C4-2B (cell line): ENCODE measurements at regions not wholly inside any gene's neighbourhood (a gene's known extent, or its start where the extent isn't known, plus 50 kb on each side); places are given as distances from the start of the nearest gene placed in this dataset.

Experiments used
- H3K27ac ChIP-seq: fragments of 450-650 bp; 2 replicates; pipeline ENCODE4 v1.5.1; 2017
- ZFX ChIP-seq: fragments of 450-650 bp; IDR thresholded peaks from 2 replicates; pipeline ENCODE4 v1.6.1; 2017
- TF ChIP-seq, protein P1 (sequence below): fragments of 450-650 bp; conservative IDR thresholded peaks from 2 replicates; pipeline ENCODE4 v1.5.1; 2017; ENCODE audit warnings: mild to moderate bottlenecking

DNA sequence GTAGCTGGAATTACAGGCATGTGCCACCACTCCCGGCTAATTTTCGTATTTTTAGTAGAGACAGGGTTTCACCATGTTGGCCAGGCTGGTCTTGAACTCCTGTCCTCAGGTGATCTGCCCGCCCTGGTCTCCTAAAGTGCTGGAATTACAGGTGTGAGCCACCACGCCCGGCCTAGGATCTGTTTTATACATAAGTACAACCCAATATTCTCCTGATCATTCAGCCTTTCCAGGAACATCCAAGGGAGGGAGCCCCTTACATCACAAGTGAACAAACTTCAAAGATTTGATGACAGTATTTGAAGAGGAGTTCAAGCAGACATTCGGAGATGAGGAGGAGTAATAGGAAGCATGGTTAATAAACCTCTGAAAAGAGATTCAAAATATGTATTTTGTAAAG is 54.9 kb upstream of the RAB3GAP2 start:
- no peak for TF ChIP-seq ZFX
- TF ChIP-seq, protein P1, sequence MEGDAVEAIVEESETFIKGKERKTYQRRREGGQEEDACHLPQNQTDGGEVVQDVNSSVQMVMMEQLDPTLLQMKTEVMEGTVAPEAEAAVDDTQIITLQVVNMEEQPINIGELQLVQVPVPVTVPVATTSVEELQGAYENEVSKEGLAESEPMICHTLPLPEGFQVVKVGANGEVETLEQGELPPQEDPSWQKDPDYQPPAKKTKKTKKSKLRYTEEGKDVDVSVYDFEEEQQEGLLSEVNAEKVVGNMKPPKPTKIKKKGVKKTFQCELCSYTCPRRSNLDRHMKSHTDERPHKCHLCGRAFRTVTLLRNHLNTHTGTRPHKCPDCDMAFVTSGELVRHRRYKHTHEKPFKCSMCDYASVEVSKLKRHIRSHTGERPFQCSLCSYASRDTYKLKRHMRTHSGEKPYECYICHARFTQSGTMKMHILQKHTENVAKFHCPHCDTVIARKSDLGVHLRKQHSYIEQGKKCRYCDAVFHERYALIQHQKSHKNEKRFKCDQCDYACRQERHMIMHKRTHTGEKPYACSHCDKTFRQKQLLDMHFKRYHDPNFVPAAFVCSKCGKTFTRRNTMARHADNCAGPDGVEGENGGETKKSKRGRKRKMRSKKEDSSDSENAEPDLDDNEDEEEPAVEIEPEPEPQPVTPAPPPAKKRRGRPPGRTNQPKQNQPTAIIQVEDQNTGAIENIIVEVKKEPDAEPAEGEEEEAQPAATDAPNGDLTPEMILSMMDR: no peak
- no peak overlapping the region for H3K27ac ChIP-seq

DNA sequence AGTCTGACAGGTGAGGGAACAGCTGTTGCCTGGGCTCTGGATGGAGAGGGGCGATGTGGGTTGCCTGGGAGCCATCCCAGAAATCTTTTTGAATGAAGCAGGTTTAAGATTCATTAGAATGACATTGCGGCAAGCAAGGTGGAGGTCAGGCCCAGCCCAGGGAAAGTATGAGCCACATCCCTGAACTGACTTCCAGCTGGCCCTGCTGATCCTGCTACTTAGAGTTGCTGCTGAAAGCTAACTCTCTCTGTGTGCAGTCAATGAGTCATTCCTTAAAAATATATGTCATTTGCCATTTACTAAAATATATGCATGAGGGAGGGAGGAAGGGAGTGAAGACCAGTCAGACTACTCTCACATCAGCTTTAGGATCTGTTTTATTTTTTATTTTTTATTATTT is 54.3 kb upstream of the RAB3GAP2 start:
- H3K27ac ChIP-seq: no peak overlapping the region
- TF ChIP-seq, protein P1: no peak
- TF ChIP-seq ZFX: no peak

DNA sequence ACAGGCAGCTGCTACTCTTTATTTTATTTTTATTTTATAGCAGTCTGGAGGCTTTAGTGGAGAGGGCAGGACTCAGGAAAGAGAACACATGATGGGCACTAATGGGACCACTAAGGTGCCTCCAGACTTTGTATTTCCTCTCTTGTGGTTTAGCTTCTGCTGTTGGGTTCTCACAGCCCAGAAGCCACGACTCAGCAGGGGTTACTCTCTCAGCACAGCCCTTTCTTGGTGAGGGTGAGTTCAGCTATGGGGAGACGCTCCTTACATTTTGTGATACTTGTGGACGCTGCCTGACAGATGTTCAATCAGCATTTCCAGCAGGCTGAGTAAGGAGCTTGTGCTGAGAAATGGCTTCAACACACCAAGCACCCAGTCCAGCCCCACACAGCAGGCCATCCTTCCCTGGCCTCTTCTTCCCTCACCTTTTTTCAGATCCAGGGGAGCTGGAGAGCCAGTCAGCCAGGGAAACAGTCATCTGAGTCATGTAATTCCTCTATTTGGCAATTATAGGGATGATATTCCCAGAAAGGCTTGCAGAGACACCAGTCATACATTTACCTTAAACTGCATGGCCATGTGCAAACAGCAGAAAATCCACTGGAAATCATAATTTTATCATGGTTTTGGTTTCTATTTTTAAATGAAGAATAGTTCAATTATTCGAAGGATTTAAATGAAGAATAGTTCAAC is 53.2 kb upstream of the RAB3GAP2 start:
- TF ChIP-seq ZFX: no peak
- TF ChIP-seq, protein P1: no peak
- no peak overlapping the region for H3K27ac ChIP-seq

DNA sequence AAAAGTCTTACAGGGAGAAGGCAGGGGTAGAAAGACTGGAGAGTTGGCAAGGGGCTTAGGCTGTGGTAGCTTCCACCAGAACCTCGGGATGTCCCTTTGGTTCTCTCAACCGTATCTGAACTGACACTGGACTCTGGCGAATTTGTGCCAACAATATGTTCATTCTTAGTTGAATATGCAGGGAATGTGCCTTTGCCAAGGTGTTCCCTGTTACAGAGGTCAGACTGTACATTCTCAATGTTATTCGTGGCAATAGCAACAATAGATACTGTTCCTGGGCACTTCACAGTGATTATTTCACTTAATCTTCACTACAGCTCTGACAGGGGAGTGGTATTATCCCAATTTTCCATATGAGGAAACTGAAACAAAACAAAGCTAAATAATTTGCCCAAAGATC is 51.5 kb upstream of the RAB3GAP2 start:
- TF ChIP-seq ZFX: no peak
- TF ChIP-seq, protein P1: no peak
- no peak overlapping the region for H3K27ac ChIP-seq

DNA sequence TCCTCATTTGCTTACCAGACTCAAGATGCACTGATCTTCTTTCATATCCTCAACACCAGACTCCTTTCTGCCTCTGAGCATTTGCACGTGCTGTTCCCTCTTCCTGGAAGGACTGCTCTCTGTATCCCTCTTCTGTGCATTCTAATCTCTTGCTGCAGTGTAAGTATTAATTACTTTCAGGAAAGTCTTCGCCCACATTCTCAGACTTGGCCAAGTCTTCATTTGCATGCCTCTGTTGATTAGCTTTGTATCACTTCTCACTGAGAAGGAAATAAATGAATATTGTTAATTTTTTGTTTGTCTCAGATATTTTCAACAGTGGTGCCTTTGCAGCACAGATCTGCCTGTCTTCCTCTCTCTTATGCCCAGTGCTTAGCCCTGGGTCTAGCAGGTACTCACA is 50.3 kb upstream of the RAB3GAP2 start:
- H3K27ac ChIP-seq: no peak overlapping the region
- TF ChIP-seq ZFX: no peak
- TF ChIP-seq, protein P1: no peak
